ENCODE measurements at regions not wholly inside any gene's neighbourhood (a gene's known extent, or its start where the extent isn't known, plus 50 kb on each side); places are given as distances from the start of the nearest gene placed in this dataset.
A peak's percentile ranks its signal among the peaks of the same experiment; 100 is the strongest.
"Not testable (repeated sequence)": the region's sequence is repeated elsewhere in the genome, so short reads cannot be mapped to it uniquely, and the experiment has no call there.

DNA sequence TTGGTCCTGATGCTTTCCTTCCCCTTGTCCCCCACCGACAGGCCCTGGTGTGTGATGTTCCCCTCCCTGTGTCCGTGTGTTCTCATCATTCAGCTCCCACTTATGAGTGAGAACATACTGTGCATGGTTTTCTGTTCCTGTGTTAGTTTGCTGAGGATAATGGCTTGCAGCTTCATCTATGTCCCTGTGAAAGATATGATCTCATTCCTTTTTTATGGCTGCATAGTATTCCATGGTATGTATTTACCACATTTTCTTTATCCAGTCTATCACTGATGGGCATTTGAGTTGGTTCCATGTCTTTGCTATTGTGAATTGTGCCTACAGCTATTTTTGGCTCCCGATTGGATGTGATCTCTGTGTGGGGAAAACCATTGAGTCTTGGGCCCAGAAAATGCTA, 501.3 kb downstream of the TYW1 start:
- H3K4me3 ChIP-seq (ENCODE audit: insufficient read depth, low read depth, low read length); H3K36me3 ChIP-seq (replicated peaks; ENCODE audit: control insufficient read depth, insufficient read depth, low read length); H3K27me3 ChIP-seq (ENCODE audit: control insufficient read depth, insufficient read depth, low read length); DNase-seq: not testable (repeated sequence)

DNA sequence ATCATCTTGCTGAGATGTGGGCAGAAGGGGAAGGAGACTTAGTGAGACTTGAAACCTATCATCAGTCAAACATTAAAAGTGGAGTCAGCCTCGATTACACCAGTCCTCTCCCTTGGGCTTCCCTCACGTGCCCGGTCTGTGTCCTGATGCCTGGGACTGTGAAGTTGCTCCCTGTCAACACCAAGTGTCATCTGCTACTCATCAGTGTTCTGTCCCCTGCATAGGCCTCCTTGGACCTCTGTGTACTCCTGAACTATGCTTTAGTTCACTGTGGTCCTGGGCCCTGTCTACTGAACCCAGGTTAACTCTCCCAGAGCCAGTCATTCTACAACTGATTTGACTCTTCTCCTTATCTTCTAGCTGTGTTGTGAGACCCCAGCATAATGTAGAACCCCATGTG, 506.3 kb downstream of the TYW1 start:
- Histone ChIP-seq H3K36me3 (replicated peaks; ENCODE audit: control insufficient read depth, insufficient read depth, low read length) (no peaks in the 10 kb centered on the region), H3K27me3 (ENCODE audit: control insufficient read depth, insufficient read depth, low read length) (no peaks in the 10 kb centered on the region), H3K4me3 (ENCODE audit: insufficient read depth, low read depth, low read length) (no peak overlapping the region)
- DNase-seq, result no peak

DNA sequence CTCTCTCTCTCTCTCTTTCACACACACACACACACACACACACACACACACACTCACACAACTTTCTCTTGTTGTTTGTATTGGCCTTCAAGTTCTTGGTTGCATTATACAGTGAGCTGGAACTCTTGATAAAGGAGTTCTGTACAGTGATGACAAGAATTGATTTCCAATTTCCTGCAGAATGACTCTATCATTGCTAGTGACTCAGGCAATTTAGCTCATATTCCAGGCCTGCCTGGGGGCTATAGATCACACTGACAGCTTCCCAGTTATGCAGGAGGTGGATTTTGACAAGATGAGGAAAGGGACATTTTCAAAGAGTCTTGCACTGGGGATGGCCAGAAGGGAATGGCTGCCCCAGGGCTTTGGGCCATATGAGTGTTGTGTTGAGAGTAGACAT, 508.8 kb downstream of the TYW1 start:
- no peak for DNase-seq
- Histone ChIP-seq H3K36me3 (replicated peaks; ENCODE audit: control insufficient read depth, insufficient read depth, low read length) (no peaks in the 10 kb centered on the region), H3K27me3 (ENCODE audit: control insufficient read depth, insufficient read depth, low read length) (no peaks in the 10 kb centered on the region), H3K4me3 (ENCODE audit: insufficient read depth, low read depth, low read length) (no peak overlapping the region)

DNA sequence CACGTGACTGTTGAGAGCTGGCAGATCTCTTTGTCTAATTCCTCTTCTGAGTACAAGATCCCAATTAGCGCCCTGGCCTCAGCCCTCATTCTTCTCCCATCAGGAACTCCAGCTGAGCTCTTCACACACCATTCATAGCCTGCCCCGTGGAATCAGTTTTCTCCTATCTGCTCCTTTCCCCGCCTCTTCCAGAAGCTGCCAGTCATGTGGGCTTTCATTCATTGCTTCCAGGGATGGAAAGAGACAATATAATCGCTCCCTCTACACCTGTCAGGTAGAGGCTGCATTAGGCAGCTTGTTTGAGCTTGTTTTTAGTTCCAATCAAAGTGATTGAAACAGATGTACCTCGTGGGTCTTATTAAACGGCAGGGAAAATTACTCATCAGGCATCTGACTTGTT, 515.8 kb downstream of the TYW1 start:
- H3K36me3 ChIP-seq (replicated peaks; ENCODE audit: control insufficient read depth, insufficient read depth, low read length), result no peaks in the 10 kb centered on the region
- H3K27me3 ChIP-seq (ENCODE audit: control insufficient read depth, insufficient read depth, low read length), result no peaks in the 10 kb centered on the region
- DNase-seq, result no peak
- H3K4me3 ChIP-seq (ENCODE audit: insufficient read depth, low read depth, low read length), result no peak overlapping the region

DNA sequence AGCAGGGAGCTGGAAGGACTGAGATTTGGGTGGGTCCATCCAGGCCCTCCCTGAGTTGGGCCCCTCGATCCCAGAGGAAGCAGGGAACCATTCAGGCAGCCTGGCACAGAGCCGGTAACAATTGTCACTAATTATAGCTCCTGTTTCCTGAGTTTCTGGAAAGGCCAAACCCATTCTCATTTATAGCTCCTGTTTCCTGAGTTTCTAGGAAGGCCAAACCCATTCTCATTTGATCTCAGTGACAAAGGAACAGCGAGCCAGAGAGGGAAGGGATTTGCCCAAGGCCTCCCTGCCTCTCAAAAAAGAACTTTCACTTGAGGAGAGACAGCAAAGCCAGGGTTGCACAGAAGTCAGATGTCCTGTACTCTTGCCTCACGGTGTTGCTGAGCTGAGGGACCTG, 521.9 kb downstream of the TYW1 start:
- Histone ChIP-seq H3K27me3 (ENCODE audit: control insufficient read depth, insufficient read depth, low read length) (no peaks in the 10 kb centered on the region), H3K36me3 (replicated peaks; ENCODE audit: control insufficient read depth, insufficient read depth, low read length) (no peaks in the 10 kb centered on the region), H3K4me3 (ENCODE audit: insufficient read depth, low read depth, low read length) (no peak overlapping the region)
- DNase-seq, result no peak

DNA sequence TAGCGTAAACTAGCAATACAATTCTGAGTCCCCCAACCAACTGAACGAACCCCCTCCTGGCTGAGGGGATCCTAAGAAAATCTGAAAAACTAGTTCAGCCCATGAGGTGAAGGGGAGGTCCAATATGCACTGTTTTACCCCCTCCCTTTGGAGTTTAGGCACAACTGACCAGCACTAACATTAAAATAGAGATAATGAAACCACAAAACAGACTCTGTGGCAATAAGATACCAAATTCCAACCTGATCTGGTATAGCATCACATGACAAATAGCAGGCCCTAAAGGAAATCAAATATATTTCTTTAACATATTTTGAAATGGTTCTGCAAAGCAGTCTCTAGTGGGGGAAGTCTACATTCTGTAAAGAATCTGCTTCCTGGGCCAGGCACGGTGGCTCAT, 522.5 kb downstream of the TYW1 start:
- Histone ChIP-seq H3K36me3 (replicated peaks; ENCODE audit: control insufficient read depth, insufficient read depth, low read length) (no peaks in the 10 kb centered on the region), H3K4me3 (ENCODE audit: insufficient read depth, low read depth, low read length) (no peak overlapping the region), H3K27me3 (ENCODE audit: control insufficient read depth, insufficient read depth, low read length) (no peaks in the 10 kb centered on the region)
- no peak for DNase-seq

DNA sequence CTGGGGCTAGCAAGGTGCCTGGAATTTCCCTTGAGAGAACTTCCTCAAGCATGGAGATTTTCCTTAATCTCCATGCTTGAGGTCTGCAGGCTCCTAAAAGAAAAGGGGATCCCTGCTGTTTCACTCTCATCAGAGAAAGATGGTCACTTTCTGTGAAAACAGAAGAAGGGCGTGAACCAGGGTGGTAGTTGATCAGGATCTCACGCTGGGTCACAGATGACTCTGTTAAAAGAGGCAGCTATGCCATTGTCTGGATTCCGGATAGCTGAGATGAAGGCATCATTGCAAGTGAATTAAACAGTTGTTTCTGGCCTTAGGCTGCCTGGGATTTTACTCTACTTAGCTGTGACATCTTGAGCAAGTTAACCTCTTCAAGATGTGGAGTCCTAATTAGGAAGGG, 525.9 kb downstream of the TYW1 start:
- no peak for DNase-seq

DNA sequence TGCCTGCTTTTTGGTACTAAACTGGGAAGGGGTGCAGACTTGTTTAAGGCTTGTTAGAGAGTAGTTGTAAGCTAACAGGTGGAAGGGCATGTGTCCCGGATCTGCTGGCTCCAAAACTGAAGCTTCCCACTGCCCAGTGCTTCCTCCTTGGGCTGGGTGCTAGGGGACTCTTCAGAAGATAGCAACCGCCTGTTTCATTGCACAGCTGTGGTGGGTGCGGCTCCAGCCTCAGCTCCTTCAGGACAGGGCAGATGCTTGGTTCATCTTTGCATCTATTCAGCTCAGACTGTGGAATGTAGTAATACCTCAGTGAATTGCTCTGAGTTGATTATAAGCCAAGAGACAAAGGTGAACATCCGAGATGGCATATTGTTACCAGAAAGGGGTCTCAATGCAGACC, 527.1 kb downstream of the TYW1 start:
- no peaks in the 10 kb centered on the region for H3K36me3 ChIP-seq (replicated peaks; ENCODE audit: control insufficient read depth, insufficient read depth, low read length)
- no peak overlapping the region for H3K4me3 ChIP-seq (ENCODE audit: insufficient read depth, low read depth, low read length)
- DNase-seq, result no peak
- no peaks in the 10 kb centered on the region for H3K27me3 ChIP-seq (ENCODE audit: control insufficient read depth, insufficient read depth, low read length)

More for the DNA sequence above, 525.9 kb downstream of the TYW1 start:
- Histone ChIP-seq H3K4me3 (ENCODE audit: insufficient read depth, low read depth, low read length) (no peak overlapping the region), H3K27me3 (ENCODE audit: control insufficient read depth, insufficient read depth, low read length) (no peaks in the 10 kb centered on the region), H3K36me3 (replicated peaks; ENCODE audit: control insufficient read depth, insufficient read depth, low read length) (no peaks in the 10 kb centered on the region)

DNA sequence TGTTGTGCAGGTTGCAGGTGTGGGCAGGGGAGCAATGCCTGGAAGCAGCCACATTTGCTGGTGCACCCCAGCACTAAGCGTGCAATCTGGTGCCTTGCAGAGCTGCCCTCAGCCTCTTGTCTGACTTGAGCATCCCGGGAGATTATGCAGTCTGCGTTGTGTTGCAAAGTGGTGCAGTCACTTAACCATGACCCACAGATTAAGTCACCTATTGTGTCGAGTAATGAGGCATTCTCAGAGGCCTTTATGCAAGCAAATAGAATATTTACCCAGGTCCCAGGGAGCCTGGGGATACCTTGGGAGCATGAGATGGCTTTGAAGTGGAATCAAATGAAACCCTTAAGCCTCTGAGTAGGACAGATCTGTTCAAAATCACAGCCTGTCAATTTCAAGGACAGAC, 529.0 kb downstream of the TYW1 start:
- Histone ChIP-seq H3K27me3 (ENCODE audit: control insufficient read depth, insufficient read depth, low read length) (no peaks in the 10 kb centered on the region), H3K36me3 (replicated peaks; ENCODE audit: control insufficient read depth, insufficient read depth, low read length) (no peaks in the 10 kb centered on the region), H3K4me3 (ENCODE audit: insufficient read depth, low read depth, low read length) (no peak overlapping the region)
- DNase-seq, result peak; percentile 43

DNA sequence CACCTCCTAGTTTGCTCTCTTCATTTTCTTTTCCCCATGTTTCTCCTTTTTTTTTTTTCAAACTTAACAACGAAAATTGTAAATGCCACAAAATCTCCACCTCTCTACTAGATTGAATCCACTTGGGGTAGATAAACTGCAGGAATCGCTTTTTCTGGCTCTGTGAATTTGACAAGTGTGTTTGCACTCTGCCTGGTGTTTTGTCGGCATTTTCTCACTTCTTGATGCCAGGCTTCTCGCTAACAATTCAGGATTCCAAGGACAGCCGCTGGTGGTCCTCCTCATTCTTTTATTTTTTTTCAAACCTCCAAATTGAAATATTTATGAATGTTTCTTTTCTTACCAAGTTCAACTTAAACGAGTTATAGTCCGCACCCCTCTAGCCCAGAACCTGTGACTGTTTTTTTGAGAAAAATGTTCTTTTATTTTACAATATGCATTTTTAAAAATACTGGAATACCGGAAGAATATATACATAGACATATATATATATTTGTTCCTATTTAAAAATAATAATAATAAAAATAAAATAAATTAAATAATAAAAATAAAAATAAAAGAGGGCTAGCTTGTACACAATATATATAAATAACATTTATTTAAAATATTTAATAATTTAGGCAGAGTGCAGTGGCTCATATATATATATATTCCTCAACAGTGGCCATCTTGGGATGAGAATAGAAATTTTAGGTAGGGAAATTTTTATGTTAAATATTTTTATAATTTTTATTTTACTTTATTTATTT, 538.8 kb downstream of the TYW1 start:
- no peaks in the 10 kb centered on the region for H3K36me3 ChIP-seq (replicated peaks; ENCODE audit: control insufficient read depth, insufficient read depth, low read length)
- no peak for DNase-seq
- no peaks in the 10 kb centered on the region for H3K27me3 ChIP-seq (ENCODE audit: control insufficient read depth, insufficient read depth, low read length)
- H3K4me3 ChIP-seq (ENCODE audit: insufficient read depth, low read depth, low read length), result no peak overlapping the region

DNA sequence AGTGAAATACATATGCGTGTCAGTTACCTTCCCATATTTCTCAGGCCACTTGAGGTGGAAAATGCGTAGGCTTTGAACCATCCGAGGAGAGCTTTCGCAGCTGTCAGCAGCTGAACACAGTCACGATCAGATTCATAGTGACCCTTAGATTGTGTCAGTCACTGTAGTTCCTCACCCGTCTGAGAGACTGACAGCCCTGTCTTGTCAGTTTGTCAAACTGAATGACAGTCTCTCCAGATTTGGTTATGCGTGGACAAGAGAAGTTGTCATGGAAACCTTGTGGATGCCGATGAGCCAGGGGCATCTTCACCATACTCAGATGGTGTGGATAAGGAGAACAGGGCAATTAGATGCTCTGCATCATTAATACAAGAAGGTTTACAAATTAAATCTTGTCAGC, 546.3 kb downstream of the TYW1 start:
- no peaks in the 10 kb centered on the region for H3K27me3 ChIP-seq (ENCODE audit: control insufficient read depth, insufficient read depth, low read length)
- no peak for DNase-seq

DNA sequence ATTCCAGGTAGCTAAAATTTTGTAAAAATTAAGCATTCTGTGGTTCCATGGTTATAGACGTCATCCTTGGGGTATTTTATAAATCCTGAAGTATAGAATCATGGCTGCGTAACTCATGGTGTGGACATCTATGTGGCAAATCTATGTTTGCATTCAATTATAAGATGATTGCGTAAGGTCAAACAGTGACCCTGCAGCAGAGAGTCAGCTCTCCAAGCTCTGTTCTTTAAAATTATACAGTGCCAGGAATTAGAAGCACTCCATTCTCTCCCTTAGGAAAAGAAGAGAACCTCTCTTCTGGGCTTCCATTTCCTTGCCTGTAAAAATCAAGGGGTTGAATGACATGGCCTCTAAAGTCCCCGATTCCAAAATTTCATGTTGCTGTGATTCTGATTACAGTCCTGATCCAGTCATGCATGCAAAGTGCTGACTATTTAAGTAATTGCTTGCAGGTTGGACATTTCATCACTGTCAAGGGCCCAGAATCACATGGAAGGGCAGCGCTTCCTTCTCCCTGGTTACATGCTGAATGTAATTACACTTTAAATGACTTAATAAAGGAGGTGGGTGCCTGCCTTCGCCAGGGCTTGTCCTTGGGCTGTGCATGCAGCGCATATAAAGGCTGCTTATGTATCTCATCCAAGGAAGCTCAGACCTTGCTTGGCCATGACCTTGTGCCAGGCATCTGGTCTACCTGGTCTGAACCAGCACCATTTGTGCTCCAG, 550.7 kb downstream of the TYW1 start:
- DNase-seq, result no peak
- Histone ChIP-seq H3K27me3 (ENCODE audit: control insufficient read depth, insufficient read depth, low read length) (no peaks in the 10 kb centered on the region), H3K4me3 (ENCODE audit: insufficient read depth, low read depth, low read length) (no peak overlapping the region), H3K36me3 (replicated peaks; ENCODE audit: control insufficient read depth, insufficient read depth, low read length) (no peaks in the 10 kb centered on the region)

More for the DNA sequence above, 546.3 kb downstream of the TYW1 start:
- H3K36me3 ChIP-seq (replicated peaks; ENCODE audit: control insufficient read depth, insufficient read depth, low read length), result no peaks in the 10 kb centered on the region
- H3K4me3 ChIP-seq (ENCODE audit: insufficient read depth, low read depth, low read length), result no peak overlapping the region

DNA sequence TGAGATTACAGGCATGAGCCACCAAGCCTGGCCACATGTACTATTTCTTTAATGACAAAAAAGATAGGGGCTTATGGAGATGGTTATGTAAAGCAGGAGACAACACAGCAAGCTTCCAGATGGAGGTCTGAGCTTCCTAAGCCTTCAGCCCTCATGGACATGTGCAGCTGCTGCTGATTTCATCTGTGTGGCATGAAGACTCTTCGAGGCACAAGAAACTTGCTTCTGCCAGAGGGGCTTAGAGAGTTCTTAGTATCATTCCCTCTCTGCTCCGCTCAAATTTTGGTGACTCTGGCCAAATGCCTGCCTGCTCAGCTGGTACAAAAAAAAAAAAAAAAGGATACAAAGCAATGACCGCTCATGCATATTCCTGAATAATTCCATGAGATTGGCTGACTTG, 552.5 kb downstream of the TYW1 start:
- no peak overlapping the region for H3K4me3 ChIP-seq (ENCODE audit: insufficient read depth, low read depth, low read length)
- DNase-seq, result no peak
- H3K36me3 ChIP-seq (replicated peaks; ENCODE audit: control insufficient read depth, insufficient read depth, low read length), result no peaks in the 10 kb centered on the region
- no peaks in the 10 kb centered on the region for H3K27me3 ChIP-seq (ENCODE audit: control insufficient read depth, insufficient read depth, low read length)

DNA sequence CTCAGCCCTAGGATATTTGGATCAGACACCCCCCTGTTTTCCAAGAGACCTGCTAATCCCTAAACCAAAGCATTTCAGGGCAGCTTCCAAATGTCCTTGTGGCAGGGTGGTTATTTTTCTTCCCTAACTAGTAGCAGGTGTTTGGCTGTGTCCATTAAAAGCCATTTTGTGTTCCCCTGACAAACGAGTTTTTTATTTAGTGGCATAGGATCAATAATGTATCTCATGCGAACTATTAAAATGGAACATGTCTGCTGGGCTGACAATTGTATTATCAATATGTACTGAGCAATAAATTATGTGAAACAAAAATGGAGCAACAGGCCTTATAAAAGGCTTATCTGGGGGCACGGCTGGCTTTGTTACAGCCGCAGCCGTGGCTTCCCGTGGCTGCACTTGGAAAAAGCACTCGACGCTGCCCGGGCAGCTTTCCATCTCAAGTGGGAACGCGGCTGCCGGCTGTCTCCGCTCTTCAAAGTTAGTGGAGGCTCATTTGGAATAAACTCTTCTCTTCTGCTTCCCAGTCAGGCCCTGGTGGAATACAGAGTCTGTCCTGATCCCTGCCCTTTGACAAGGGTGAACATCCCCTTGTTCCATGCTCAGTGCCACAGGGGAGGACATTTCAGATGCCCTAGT, 554.3 kb downstream of the TYW1 start:
- H3K36me3 ChIP-seq (replicated peaks; ENCODE audit: control insufficient read depth, insufficient read depth, low read length), result no peaks in the 10 kb centered on the region
- DNase-seq, result no peak
- no peak overlapping the region for H3K4me3 ChIP-seq (ENCODE audit: insufficient read depth, low read depth, low read length)

DNA sequence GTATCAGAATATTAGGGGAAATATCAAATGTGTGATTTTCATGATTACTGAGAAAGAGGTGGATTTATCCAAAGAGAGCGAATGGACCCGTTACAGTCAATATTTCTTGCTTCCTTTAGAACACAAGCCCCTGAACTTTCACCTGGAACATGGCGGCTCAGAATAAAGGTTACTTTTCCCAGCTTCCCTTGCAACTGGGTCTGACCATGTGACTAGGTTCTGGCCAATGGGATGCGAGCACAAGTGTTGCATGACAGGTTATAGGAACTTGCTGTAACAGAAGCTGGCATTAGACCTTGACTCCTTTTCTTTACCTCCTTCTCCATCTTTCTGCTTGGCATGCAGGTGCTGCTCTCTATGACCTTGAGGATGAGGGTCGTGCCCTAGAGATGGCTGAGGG, 556.1 kb downstream of the TYW1 start:
- Histone ChIP-seq H3K36me3 (replicated peaks; ENCODE audit: control insufficient read depth, insufficient read depth, low read length) (no peaks in the 10 kb centered on the region), H3K27me3 (ENCODE audit: control insufficient read depth, insufficient read depth, low read length) (no peaks in the 10 kb centered on the region), H3K4me3 (ENCODE audit: insufficient read depth, low read depth, low read length) (no peak overlapping the region)
- DNase-seq, result no peak

More for the DNA sequence above, 554.3 kb downstream of the TYW1 start:
- no peaks in the 10 kb centered on the region for H3K27me3 ChIP-seq (ENCODE audit: control insufficient read depth, insufficient read depth, low read length)
